H9 (cell line): ENCODE measurements at regions not wholly inside any gene's neighbourhood (a gene's known extent, or its start where the extent isn't known, plus 50 kb on each side); places are given as distances from the start of the nearest gene placed in this dataset.

Experiments
- DNase-seq: peaks from one replicate; pipeline ENCODE4 v3.0.0-alpha.2; 2017
- H2AFZ ChIP-seq: one replicate; pipeline ENCODE4 v1.6.1; 2013; ENCODE audit warnings: mild to moderate bottlenecking, low read length, control low read depth, moderate library complexity
- H2AK5ac ChIP-seq: 2 replicates; pipeline ENCODE4 v1.6.1; 2013; ENCODE audit warnings: low read length, control low read depth, mixed read lengths; ENCODE audit not compliant: insufficient read length
- H2BK120ac ChIP-seq: one replicate; pipeline ENCODE4 v1.6.1; 2013; ENCODE audit warnings: low read depth, mild to moderate bottlenecking, low read length, control low read depth, inconsistent platforms; ENCODE audit not compliant: poor library complexity, severe bottlenecking
- H2BK12ac ChIP-seq: 2 replicates; pipeline ENCODE4 v1.6.1; 2013; ENCODE audit warnings: low read length, control low read depth, mixed read lengths, low read depth; ENCODE audit not compliant: insufficient read length
- H2BK15ac ChIP-seq: 2 replicates; pipeline ENCODE4 v1.6.1; 2013; ENCODE audit warnings: low read depth, low read length, control low read depth
- H2BK20ac ChIP-seq: one replicate; pipeline ENCODE4 v1.6.1; 2013; ENCODE audit warnings: low read depth, mild to moderate bottlenecking, low read length, control low read depth, inconsistent platforms; ENCODE audit not compliant: poor library complexity, severe bottlenecking
- H2BK5ac ChIP-seq: 2 replicates; pipeline ENCODE4 v1.6.1; 2013; ENCODE audit warnings: low read length, control low read depth, mixed read lengths; ENCODE audit not compliant: insufficient read length
- H3K14ac ChIP-seq: 2 replicates; pipeline ENCODE4 v1.6.1; 2013; ENCODE audit warnings: low read length, control low read depth; ENCODE audit not compliant: insufficient read depth
- H3K18ac ChIP-seq: 2 replicates; pipeline ENCODE4 v1.6.1; 2013; ENCODE audit warnings: low read depth, mild to moderate bottlenecking, mixed read lengths, low read length, control low read depth; ENCODE audit not compliant: insufficient read length
- H3K23ac ChIP-seq: 2 replicates; pipeline ENCODE4 v1.6.1; 2013; ENCODE audit warnings: low read length, control low read depth, mixed read lengths, low read depth; ENCODE audit not compliant: insufficient read length
- H3K23me2 ChIP-seq: 2 replicates; pipeline ENCODE4 v1.6.1; 2013; ENCODE audit warnings: low read depth, mild to moderate bottlenecking, mixed read lengths, low read length, control low read depth; ENCODE audit not compliant: insufficient read length, poor library complexity, severe bottlenecking
- H3K27ac ChIP-seq: 2 replicates; pipeline ENCODE4 v1.5.1; 2013; ENCODE audit warnings: low read length, control low read depth, mixed read lengths, low read depth; ENCODE audit not compliant: insufficient read length
- H3K27me3 ChIP-seq: 2 replicates; pipeline ENCODE4 v1.6.1; 2013; ENCODE audit warnings: low read length, control low read depth, inconsistent platforms; ENCODE audit not compliant: insufficient read depth
- H3K4ac ChIP-seq: 2 replicates; pipeline ENCODE4 v1.6.1; 2013; ENCODE audit warnings: low read depth, mild to moderate bottlenecking, control low read depth, inconsistent platforms, low read length, moderate library complexity
- H3K4me1 ChIP-seq: 2 replicates; pipeline ENCODE4 v1.6.1; 2013; ENCODE audit warnings: low read length, control low read depth, inconsistent platforms; ENCODE audit not compliant: insufficient read depth
- H3K4me2 ChIP-seq: 2 replicates; pipeline ENCODE4 v1.6.1; 2013; ENCODE audit warnings: low read length, control low read depth, mixed read lengths; ENCODE audit not compliant: insufficient read length, insufficient read depth
- H3K56ac ChIP-seq: 2 replicates; pipeline ENCODE4 v1.6.1; 2013; ENCODE audit warnings: low read depth, mild to moderate bottlenecking, mixed read lengths, low read length, control low read depth; ENCODE audit not compliant: insufficient read length
- H3K79me1 ChIP-seq: 2 replicates; pipeline ENCODE4 v1.6.1; 2013; ENCODE audit warnings: low read depth, mild to moderate bottlenecking, moderate library complexity, low read length, control low read depth, inconsistent platforms; ENCODE audit not compliant: insufficient read depth, poor library complexity, severe bottlenecking
- H3K79me2 ChIP-seq: 2 replicates; pipeline ENCODE4 v1.6.1; 2013; ENCODE audit warnings: low read length, control low read depth, inconsistent platforms; ENCODE audit not compliant: insufficient read depth
- H3K9ac ChIP-seq: 2 replicates; pipeline ENCODE4 v1.6.1; 2013; ENCODE audit warnings: low read length, control low read depth, mixed read lengths; ENCODE audit not compliant: insufficient read length; ENCODE audit errors: extremely low read depth
- H3K9me3 ChIP-seq: one replicate; pipeline ENCODE4 v1.6.1; 2013; ENCODE audit warnings: low read depth, low read length, inconsistent platforms; ENCODE audit not compliant: control insufficient read depth
- H3T11ph ChIP-seq: one replicate; pipeline ENCODE4 v1.6.1; 2013; ENCODE audit warnings: mild to moderate bottlenecking, low read length, control low read depth, inconsistent platforms
- H4K20me1 ChIP-seq: one replicate; pipeline ENCODE4 v1.6.1; 2013; ENCODE audit not compliant: control insufficient read depth, insufficient read length, insufficient read depth
- H4K5ac ChIP-seq: 2 replicates; pipeline ENCODE4 v1.6.1; 2013; ENCODE audit warnings: low read depth, mild to moderate bottlenecking, mixed read lengths, low read length, control low read depth; ENCODE audit not compliant: insufficient read length
- H4K8ac ChIP-seq: replicated peaks from 2 replicates; pipeline ENCODE4 v1.6.1; 2013; ENCODE audit warnings: low read length, control low read depth, mixed read lengths, low read depth; ENCODE audit not compliant: insufficient read length
- H4K91ac ChIP-seq: 2 replicates; pipeline ENCODE4 v1.6.1; 2013; ENCODE audit warnings: low read depth, mild to moderate bottlenecking, moderate library complexity, mixed read lengths, low read length, control low read depth; ENCODE audit not compliant: insufficient read length
- H3K27ac Mint-ChIP-seq, 3 experiments: 2 replicates in 2 of 3; 3 replicates in 1 of 3; pipeline ENCODE4 v1.8.0; 2020 to 2021; ENCODE audit warnings: mixed read lengths in 3 of 3, mild to moderate bottlenecking in 1 of 3, moderate library complexity in 1 of 3
- H3K27me3 Mint-ChIP-seq: 2 replicates; pipeline ENCODE4 v1.8.0; 2021; ENCODE audit warnings: low read depth, mild to moderate bottlenecking, moderate library complexity, mixed read lengths
- H3K36me3 Mint-ChIP-seq, 3 experiments: 2 replicates in 2 of 3; 3 replicates in 1 of 3; pipeline ENCODE4 v1.8.0; 2020 to 2021; ENCODE audit warnings: low read depth in 3 of 3, mixed read lengths in 3 of 3; ENCODE audit not compliant: insufficient read depth in 1 of 3
- H3K4me1 Mint-ChIP-seq, 2 experiments: 2 replicates each; pipeline ENCODE4 v1.8.0; 2020; ENCODE audit warnings: mixed read lengths in 2 of 2
- H3K4me3 Mint-ChIP-seq, 2 experiments: 2 replicates in 1 of 2; 3 replicates in 1 of 2; pipeline ENCODE4 v1.8.0; 2020 to 2021; ENCODE audit warnings: mild to moderate bottlenecking in 2 of 2, mixed read lengths in 2 of 2, moderate library complexity in 1 of 2
- H3K9me3 Mint-ChIP-seq, 2 experiments: 2 replicates in 1 of 2; 3 replicates in 1 of 2; pipeline ENCODE4 v1.8.0; 2020; ENCODE audit warnings: mild to moderate bottlenecking in 2 of 2, mixed read lengths in 2 of 2, moderate library complexity in 1 of 2
- CTCF ChIP-seq: fragments of 200-600 bp; sonication (generic); conservative IDR thresholded peaks from 3 replicates; pipeline ENCODE4 v1.8.0; 2021; ENCODE audit warnings: antibody characterized with exemption, mild to moderate bottlenecking
- WGBS: extraction: QIAGEN DNeasy Blood & Tissue Kit; methylation state at CpG from one replicate; pipeline ENCODE4 v1.1.7; 2013; ENCODE audit warnings: missing lambda C conversion rate, low lambda C conversion rate, mixed read lengths; ENCODE audit not compliant: insufficient read length; ENCODE audit errors: extremely low coverage; 5-methylcytosine and 5-hydroxymethylcytosine counted together

- H3K79me1 ChIP-seq, result no peaks in the 10 kb centered on the region
- H3K79me2 ChIP-seq, result no peaks in the 10 kb centered on the region
- H3K27ac Mint-ChIP-seq, result no peak overlapping the region
- H4K8ac ChIP-seq, result no peak overlapping the region
- H2AK5ac ChIP-seq, result no peak overlapping the region
- no peak overlapping the region for H2BK15ac ChIP-seq
- H3K4me1 Mint-ChIP-seq, result no peaks in the 10 kb centered on the region
- H3K4ac ChIP-seq, result no peak overlapping the region
- no peak overlapping the region for H2BK120ac ChIP-seq
- H3K4me1 ChIP-seq, result no peaks in the 10 kb centered on the region
- H3K36me3 Mint-ChIP-seq, result peaks cover 0 to 40% (median 19%) of the 10 kb centered on the region in 3 experiments; a peak in 5 of 7 replicates
- TF ChIP-seq CTCF, result no peak
- no peak for DNase-seq
- H3K9me3 ChIP-seq, result peaks cover 81% of the 10 kb centered on the region
- no CpG with 5 or more reads among the region's 82 CpGs for WGBS
- no peak overlapping the region for H4K5ac ChIP-seq
- H3K14ac ChIP-seq, result no peak overlapping the region
- no peaks in the 10 kb centered on the region for H4K20me1 ChIP-seq
- H3K18ac ChIP-seq, result no peak overlapping the region
- H3T11ph ChIP-seq, result no peak overlapping the region
- peaks cover 1% of the 10 kb centered on the region; the same call in 1 of the 2 replicates for H3K27me3 Mint-ChIP-seq
- H2BK12ac ChIP-seq, result no peak overlapping the region
- no peak overlapping the region for H4K91ac ChIP-seq
- H3K27me3 ChIP-seq, result no peaks in the 10 kb centered on the region
- no peak overlapping the region for H2BK20ac ChIP-seq
- H3K23me2 ChIP-seq, result no peaks in the 10 kb centered on the region
- H3K9me3 Mint-ChIP-seq, result peaks cover 86 to 88% of the 10 kb centered on the region in 2 experiments
- no peak overlapping the region for H3K9ac ChIP-seq
- no peak overlapping the region for H3K4me2 ChIP-seq
- H2BK5ac ChIP-seq, result no peak overlapping the region
- H2AFZ ChIP-seq, result no peak overlapping the region
- no peak overlapping the region for H3K4me3 Mint-ChIP-seq
- H3K56ac ChIP-seq, result no peak overlapping the region
- no peak overlapping the region for H3K23ac ChIP-seq
- no peak overlapping the region for H3K27ac ChIP-seq
These were observed 762.0 kb downstream of the KCNJ18 start for GRCh38 chr17:22454070-22454999.
